Epithelial cell of esophagus (primary cell): ENCODE measurements at regions not wholly inside any gene's neighbourhood (a gene's known extent, or its start where the extent isn't known, plus 50 kb on each side); places are given as distances from the start of the nearest gene placed in this dataset.

Experiments
- DNase-seq: peaks from one replicate; pipeline ENCODE4 v3.0.0; 2010; ENCODE audit warnings: low read depth
- H3K4me3 ChIP-seq: 2 replicates; pipeline ENCODE4 v1.5.1; 2011; ENCODE audit warnings: mild to moderate bottlenecking, low read length, control low read depth
- TF ChIP-seq, protein P1 (sequence below): IDR thresholded peaks from 2 replicates; pipeline ENCODE4 v1.5.1; 2011; ENCODE audit warnings: low read depth, mild to moderate bottlenecking, low read length, control low read depth, inconsistent platforms; ENCODE audit not compliant: insufficient read depth; ENCODE audit errors: missing control alignments

DNA sequence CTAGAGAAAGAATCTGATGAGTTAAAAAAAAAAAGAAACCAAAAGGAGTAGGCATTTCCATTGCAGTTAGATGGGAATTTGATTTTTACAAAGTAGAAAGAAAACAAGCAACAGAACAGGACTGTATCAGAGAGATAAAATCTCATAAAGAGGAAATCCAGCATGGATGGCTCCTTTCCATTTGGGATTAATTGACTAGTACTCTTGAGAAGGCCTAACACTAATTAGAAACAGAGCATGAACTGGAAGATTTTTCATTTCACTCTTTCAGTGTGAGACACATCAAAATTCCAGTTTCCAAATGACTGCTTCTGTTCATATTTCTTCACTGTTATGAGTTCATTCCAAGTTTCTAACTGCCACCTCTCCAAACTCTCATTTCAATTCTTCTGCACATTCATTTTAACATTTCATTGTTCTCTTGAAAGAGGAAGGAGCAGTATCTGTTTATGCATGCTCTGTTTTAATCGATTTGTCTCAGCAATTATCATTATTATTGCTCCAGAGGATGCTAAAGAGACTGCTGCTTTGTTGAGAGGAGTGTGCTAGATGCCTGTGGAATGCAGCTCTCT, 108.8 kb upstream of the PIEZO2 start:
- H3K4me3 ChIP-seq, result no peak overlapping the region
- no peak for DNase-seq
- TF ChIP-seq, protein P1, sequence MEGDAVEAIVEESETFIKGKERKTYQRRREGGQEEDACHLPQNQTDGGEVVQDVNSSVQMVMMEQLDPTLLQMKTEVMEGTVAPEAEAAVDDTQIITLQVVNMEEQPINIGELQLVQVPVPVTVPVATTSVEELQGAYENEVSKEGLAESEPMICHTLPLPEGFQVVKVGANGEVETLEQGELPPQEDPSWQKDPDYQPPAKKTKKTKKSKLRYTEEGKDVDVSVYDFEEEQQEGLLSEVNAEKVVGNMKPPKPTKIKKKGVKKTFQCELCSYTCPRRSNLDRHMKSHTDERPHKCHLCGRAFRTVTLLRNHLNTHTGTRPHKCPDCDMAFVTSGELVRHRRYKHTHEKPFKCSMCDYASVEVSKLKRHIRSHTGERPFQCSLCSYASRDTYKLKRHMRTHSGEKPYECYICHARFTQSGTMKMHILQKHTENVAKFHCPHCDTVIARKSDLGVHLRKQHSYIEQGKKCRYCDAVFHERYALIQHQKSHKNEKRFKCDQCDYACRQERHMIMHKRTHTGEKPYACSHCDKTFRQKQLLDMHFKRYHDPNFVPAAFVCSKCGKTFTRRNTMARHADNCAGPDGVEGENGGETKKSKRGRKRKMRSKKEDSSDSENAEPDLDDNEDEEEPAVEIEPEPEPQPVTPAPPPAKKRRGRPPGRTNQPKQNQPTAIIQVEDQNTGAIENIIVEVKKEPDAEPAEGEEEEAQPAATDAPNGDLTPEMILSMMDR, result no peak

DNA sequence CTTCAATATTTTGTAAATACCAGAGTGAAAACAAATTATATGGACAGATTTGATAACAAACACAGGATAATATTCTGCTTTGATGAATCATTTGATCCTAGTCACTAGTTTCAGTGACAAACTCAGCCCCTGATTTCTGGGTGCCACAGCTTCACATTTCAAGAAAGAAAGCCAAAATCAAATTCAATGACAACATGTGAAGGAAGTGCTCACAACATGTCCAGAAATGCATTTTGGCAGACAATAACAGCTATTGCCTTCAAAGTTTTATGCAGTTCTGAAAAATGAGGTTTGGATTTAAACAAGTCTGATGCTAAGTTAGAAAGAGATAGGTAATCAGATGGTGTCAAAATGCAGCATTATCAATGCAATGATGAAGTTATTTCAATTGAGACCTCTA, 106.9 kb upstream of the PIEZO2 start:
- DNase-seq, result no peak
- TF ChIP-seq, protein P1, result no peak
- H3K4me3 ChIP-seq, result no peak overlapping the region

DNA sequence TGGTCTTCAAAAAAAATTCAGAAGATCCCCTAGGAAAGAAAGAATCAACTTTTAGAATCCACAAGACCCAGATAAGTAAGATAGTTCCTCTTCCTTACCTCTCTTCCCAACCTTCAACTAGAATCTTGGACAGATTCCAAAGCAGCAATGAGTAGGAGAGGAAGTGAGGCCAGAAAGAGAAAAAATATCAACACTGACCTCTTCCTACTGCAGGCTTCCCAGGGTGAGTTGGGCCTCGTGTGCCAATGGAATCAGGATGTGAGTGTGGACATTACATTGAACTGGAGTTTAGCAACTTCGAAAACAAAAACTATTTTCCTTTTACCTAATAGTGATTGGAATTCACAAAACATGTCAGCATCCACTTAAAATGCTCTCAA, 102.5 kb upstream of the PIEZO2 start:
- DNase-seq, result no peak
- TF ChIP-seq, protein P1, result no peak

DNA sequence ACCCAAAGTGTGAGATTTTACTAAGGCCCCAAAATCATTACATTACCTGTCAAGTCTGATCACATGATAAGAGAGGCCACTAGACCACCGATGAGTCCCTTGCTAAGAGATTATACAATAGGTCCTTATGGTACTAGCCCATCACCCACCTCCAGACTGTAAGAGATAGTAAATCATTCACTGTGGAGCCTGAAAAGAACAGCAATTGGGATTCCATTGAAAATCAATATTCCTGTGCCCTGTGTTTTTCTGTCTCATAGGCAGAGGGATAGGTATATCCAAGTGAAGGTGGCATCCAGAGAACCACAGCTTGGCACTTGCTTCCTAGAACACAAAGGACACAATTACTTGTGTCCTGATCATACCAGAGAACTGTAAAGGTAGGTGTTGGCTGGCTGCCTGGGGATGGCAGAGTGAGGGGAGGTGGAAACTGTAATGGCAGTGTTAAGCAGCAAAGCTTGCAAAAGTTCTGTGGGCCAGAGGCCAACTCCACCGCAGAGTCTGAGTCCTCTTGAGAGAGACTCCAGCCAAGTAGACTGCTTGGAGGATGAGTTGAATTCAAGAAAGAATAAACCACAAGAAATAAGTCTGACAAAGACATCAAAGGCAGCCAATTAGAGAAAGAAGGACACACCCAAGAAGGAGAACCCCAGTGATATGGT, 102.0 kb upstream of the PIEZO2 start:
- H3K4me3 ChIP-seq, result no peak overlapping the region
- TF ChIP-seq, protein P1, result no peak
- DNase-seq, result no peak

More for the DNA sequence above, 102.5 kb upstream of the PIEZO2 start:
- H3K4me3 ChIP-seq, result no peak overlapping the region

DNA sequence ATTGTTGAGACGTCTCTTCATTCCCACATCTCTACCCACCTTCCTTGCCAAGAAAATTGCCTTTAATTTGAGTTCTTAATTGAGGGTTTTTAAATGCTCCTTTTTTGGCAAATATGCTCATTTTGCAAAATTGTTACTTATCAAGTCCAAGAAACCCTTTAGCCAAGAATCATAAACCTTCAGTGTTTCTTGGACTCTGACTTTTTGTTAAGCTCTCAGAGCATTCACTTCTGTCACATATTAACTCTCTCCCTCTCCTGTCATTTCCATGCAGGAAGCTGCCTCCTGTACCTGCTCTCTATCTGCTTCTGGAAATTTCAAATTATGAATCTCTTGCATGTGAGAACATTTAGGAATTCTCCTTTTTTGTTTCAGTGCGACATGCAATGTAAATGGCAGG, 100.0 kb upstream of the PIEZO2 start:
- TF ChIP-seq, protein P1, result no peak

DNA sequence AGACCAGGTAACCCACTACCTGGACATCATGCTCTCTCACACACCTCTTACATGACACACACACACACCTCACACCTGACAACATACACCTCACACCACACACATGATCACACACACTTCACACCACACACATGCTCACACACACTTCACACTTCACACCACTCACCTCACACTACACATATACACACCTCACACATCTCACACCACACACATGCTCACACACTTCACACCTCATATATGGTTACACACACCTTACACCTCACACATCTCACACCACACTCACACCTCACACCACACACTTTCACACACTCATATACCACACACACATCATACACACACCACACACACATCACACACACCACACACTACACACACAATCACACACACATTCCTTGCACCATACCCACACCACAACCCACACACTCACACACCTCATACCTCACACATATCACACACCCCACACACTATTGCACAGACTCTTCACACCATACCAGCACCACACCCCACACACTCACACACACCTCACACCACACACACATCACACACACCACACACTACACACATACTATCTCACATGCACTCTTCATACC, 98.1 kb upstream of the PIEZO2 start:
- TF ChIP-seq, protein P1, result no peak
- no peak for DNase-seq
- H3K4me3 ChIP-seq, result no peak overlapping the region

More for the DNA sequence above, 100.0 kb upstream of the PIEZO2 start:
- no peak overlapping the region for H3K4me3 ChIP-seq
- no peak for DNase-seq
